ENCODE measurements at regions not wholly inside any gene's neighbourhood (a gene's known extent, or its start where the extent isn't known, plus 50 kb on each side); places are given as distances from the start of the nearest gene placed in this dataset.
"Not testable (repeated sequence)": the region's sequence is repeated elsewhere in the genome, so short reads cannot be mapped to it uniquely, and the experiment has no call there.

GRCh38 chr6:21781128-21781527 lies 187.6 kb downstream of the SOX4 start:
- no peak overlapping the region for H3K4me3 ChIP-seq
- H3K27me3 ChIP-seq, result no peaks in the 10 kb centered on the region
- H3K9me3 ChIP-seq, result no peaks in the 10 kb centered on the region
- no peaks in the 10 kb centered on the region for H3K4me1 ChIP-seq
- intact Hi-C loops (cut with DNase I; ENCODE audit: low total_unique reads), result no loop called here
- no peak for DNase-seq
- no peak for TF ChIP-seq CTCF (IDR thresholded peaks at IDR 0.05)
- no peak overlapping the region for H3K27ac ChIP-seq
- H3K36me3 ChIP-seq, result no peaks in the 10 kb centered on the region

GRCh38 chr6:21785164-21785563 lies 191.6 kb downstream of the SOX4 start:
- Histone ChIP-seq H3K27ac (no peak overlapping the region), H3K36me3 (no peaks in the 10 kb centered on the region), H3K4me1 (no peaks in the 10 kb centered on the region), H3K27me3 (no peaks in the 10 kb centered on the region), H3K4me3 (no peak overlapping the region), H3K9me3 (no peaks in the 10 kb centered on the region)
- intact Hi-C loops (cut with DNase I; ENCODE audit: low total_unique reads), result no loop called here
- no peak for DNase-seq
- no peak for TF ChIP-seq CTCF (IDR thresholded peaks at IDR 0.05)

- intact Hi-C loops (cut with DNase I; ENCODE audit: low total_unique reads), result no loop called here
- no peak for TF ChIP-seq CTCF (IDR thresholded peaks at IDR 0.05)
- DNase-seq, result no peak
- Histone ChIP-seq H3K36me3 (no peaks in the 10 kb centered on the region), H3K27me3 (no peaks in the 10 kb centered on the region), H3K4me1 (no peaks in the 10 kb centered on the region), H3K9me3 (no peaks in the 10 kb centered on the region), H3K4me3 (no peak overlapping the region), H3K27ac (no peak overlapping the region)
Measured at GRCh38 chr6:21791056-21791455, 197.5 kb downstream of the SOX4 start.

- Histone ChIP-seq H3K27ac (no peak overlapping the region), H3K36me3 (no peaks in the 10 kb centered on the region), H3K4me1 (no peaks in the 10 kb centered on the region), H3K9me3 (no peaks in the 10 kb centered on the region), H3K27me3 (no peaks in the 10 kb centered on the region), H3K4me3 (no peak overlapping the region)
- intact Hi-C loops (cut with DNase I; ENCODE audit: low total_unique reads), result no loop called here
- TF ChIP-seq CTCF (IDR thresholded peaks at IDR 0.05), result no peak
- DNase-seq, result no peak
Measured at GRCh38 chr6:21791581-21791980, 198.0 kb downstream of the SOX4 start.

GRCh38 chr6:21792177-21792576 lies 198.6 kb downstream of the SOX4 start:
- Histone ChIP-seq H3K36me3 (no peaks in the 10 kb centered on the region), H3K27me3 (no peaks in the 10 kb centered on the region), H3K4me3 (no peak overlapping the region), H3K9me3 (no peaks in the 10 kb centered on the region), H3K27ac (no peak overlapping the region), H3K4me1 (no peaks in the 10 kb centered on the region)
- intact Hi-C loops (cut with DNase I; ENCODE audit: low total_unique reads), result no loop called here
- no peak for DNase-seq
- TF ChIP-seq CTCF (IDR thresholded peaks at IDR 0.05), result no peak

- DNase-seq; intact Hi-C loops (cut with DNase I; ENCODE audit: low total_unique reads); H3K27me3 ChIP-seq; H3K9me3 ChIP-seq; H3K4me1 ChIP-seq; H3K4me3 ChIP-seq; H3K27ac ChIP-seq; H3K36me3 ChIP-seq: not testable (repeated sequence)
Measured at GRCh38 chr6:21796979-21797378, 203.4 kb downstream of the SOX4 start.
